GM18507 (cell line): ENCODE measurements at regions not wholly inside any gene's neighbourhood (a gene's known extent, or its start where the extent isn't known, plus 50 kb on each side); places are given as distances from the start of the nearest gene placed in this dataset.

Experiments used
- DNase-seq: peaks from one replicate; pipeline ENCODE4 v3.0.0; 2011; ENCODE audit warnings: low read depth; ENCODE audit not compliant: insufficient read length; ENCODE audit errors: extremely low spot score
- FAIRE-seq: peaks from 2 replicates; lab custom pipeline; 2011; peaks lifted over from hg19 to GRCh38; lab: Jason Lieb, UNC

DNA sequence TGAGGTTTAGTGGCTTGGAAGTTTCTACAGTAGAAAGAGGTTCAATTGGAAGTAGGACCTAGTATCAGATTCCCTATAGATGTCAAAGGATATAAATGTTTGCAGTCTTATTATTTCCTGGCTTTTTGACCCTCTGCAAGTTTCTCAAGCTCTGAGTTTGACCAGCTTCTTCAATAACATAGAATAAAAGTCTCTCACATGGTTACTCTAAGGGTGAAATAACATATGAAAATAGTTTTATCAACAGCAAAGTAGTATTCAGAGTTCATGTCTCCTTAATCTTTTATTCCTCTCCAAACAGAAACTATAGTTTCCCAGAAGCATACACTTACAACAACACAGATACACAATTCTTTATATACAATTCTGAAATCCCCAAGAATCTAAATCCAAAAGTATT lies 132.9 kb upstream of the RND3 start:
- FAIRE-seq (no peak), DNase-seq (no peak)

- DNase-seq (no peak), FAIRE-seq (no peak)
These were observed 132.3 kb upstream of the RND3 start for GRCh38 chr2:150619607-150620330.

DNA sequence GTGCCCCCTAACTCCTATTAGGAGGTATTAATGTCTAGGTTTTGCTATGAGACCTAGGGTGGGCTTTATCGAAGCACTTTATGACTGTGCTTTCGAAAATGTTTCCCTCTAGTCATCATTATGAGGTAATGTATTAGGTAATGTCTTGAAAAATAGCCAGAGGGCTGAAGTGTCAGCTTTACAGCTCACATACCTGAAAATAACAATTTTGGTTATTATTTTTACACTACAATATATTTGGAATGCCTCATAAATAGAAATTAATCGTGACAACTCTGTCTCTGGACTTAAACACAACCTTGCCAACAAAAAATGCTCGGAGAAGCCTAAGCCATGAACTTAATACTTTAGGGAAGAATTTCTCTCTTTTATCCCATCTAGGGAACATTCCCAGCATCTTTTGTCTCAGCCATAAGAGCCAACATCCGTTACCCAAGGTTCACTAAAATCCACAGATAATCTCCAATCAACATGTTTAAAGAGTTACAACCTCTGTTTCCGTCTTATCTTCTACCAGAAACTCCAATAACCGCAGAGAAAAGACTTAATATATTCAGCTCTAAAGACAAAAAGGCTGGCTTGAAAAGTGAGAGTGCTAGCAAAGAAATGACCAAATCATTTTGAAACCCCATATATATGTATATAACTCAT lies 130.9 kb upstream of the RND3 start:
- DNase-seq (no peak), FAIRE-seq (no peak)

DNA sequence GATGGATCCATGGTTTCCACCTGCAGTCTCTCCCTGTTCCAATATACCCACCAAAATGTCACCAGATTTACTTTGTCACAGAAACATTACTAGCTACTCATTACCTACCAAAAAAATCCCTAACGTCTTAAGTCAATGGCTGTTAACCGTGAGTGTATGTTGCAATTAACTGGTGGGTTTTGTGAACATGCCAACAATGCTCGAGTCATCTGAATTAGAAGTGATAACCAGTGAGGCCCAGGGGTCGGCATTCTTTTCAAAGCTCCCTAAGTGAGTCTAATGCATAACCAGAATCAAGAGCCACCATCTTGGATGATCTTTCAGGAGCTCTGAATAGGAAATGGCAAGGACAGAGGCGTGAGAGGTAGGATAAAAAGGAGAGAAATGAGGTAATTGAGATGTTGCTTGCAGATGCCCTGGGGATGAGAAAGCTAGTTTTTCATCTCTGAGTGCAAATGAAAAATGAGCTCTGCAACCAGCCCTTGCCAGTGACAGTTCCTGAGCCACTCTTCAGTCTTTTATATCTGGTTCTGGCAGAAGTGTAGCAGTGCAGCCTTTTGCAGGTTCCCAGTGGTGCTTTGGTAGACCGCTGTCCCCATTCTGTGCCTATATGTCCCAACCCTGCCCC lies 130.0 kb upstream of the RND3 start:
- DNase-seq = no peak
- FAIRE-seq = no peak

- DNase-seq (no peak), FAIRE-seq (no peak)
These were observed 125.7 kb upstream of the RND3 start for GRCh38 chr2:150612957-150613710.

GRCh38 chr2:150610670-150611279 lies 123.3 kb upstream of the RND3 start:
- DNase-seq (no peak), FAIRE-seq (no peak)

DNA sequence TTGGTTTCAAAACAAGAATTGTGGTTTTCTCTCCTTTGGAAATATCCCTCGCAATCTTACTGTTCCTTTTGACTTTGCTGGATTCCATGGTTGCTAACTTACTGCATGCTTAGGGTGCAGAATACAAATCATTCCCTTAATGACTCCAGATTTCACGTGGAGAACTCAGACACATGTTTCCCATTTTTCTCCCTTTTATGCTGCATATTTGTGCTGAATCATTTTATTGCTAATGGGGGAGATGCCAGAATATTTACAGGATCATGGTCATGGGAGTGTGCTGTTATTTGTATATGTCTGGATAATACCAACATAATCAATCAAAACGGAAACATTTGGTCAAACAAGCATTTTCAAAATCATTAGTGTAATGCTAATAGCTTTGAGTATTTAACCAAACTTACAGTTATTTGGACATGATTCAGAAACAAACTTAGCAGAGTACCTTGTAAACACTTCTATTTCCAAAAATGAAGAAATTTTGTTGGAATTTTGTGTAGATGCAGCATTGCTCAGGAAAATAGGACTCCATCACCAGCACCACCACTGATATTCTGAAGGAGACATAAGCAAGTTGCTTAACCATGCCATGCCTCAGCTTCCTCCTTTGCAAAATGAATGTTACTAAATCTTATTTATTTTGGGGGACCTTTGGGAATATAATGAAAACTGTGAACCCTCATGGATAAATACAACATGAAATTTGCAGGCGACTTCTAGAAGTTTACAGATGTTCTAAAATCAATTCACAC lies 122.5 kb upstream of the RND3 start:
- FAIRE-seq = no peak
- no peak for DNase-seq

GRCh38 chr2:150608341-150608740 lies 120.9 kb upstream of the RND3 start:
- DNase-seq = no peak

DNA sequence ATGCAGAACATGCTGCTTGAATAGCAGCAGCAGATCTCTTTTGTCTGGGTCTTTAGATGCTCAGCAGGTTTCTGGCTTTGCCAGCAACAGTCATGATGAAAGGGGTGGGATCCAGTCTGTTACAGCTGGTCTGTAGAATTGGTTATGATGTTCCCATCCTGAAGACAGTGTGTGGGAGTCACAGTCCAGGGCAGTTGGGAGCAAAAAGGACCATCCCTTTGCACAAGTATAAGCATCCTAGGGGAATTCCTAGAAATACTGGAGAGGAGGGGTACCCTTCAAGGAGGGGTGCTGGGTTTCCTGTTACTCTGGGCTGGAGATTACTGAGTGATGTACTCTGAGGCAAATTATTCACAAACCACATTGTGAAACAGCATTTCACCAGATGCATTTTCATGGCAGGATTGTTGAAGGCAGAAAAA lies 119.9 kb upstream of the RND3 start:
- FAIRE-seq = no peak

More at GRCh38 chr2:150608341-150608740, 120.9 kb upstream of the RND3 start:
- no peak for FAIRE-seq

GRCh38 chr2:150606380-150607060 lies 119.1 kb upstream of the RND3 start:
- no peak for FAIRE-seq
- DNase-seq = no peak

More for the DNA sequence above, 119.9 kb upstream of the RND3 start:
- DNase-seq = no peak

GRCh38 chr2:150605664-150606063 lies 118.2 kb upstream of the RND3 start:
- DNase-seq = no peak
- FAIRE-seq = no peak

GRCh38 chr2:150601280-150602038 lies 114.0 kb upstream of the RND3 start:
- FAIRE-seq = no peak
- DNase-seq = no peak

GRCh38 chr2:150599889-150600288 lies 112.4 kb upstream of the RND3 start:
- FAIRE-seq (no peak), DNase-seq (no peak)

DNA sequence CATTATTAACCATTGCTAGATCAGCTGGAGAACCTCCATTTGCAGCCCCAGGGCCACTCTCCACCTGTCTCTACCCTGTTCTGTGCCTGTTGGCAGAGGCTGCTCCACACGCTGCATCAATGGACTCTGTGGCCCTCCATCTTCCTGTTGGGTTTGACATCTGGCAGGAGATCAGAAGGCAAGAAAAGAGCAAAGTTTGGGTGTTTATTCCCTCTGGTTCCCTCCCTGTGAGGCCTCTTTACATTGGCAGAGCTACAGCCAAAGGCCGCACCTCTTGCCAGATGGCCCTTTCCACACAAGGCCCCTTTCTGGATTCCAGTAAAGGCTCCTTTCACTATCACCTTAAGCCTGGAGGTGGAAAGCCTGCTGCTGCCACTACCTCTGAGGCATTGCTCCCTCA lies 110.9 kb upstream of the RND3 start:
- DNase-seq = no peak
- no peak for FAIRE-seq

DNA sequence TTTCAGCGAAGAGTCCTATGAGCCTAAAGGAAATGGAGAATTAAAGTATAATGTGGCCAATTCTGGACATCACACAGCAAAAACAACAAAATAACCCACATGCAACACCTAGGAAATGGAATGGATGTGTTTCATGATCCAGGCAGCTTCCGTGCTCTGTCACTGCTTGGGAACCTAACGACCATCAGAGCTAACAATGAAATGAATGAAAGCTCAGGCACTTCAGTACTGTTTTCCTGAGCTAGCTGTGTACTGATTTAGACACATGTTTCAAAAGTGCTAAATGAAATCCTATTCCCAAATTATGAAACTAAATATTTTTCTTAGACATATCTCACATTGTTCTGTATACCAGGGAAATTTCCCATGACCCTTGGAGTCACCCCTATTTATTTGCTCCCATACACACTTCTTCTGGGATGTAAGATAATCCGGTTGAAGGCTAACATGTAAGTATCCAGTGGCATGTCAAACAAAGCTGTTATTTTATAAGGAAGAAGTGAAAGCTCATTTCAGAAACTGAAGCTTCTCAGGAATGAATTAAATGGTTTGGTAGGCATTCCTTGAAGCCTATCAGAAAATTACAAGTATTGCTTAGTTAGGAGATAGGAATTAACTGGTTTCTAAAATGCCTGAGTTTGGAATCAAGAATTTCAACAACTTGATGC lies 108.5 kb upstream of the RND3 start:
- no peak for FAIRE-seq
- DNase-seq = no peak

GRCh38 chr2:150594299-150594698 lies 106.8 kb upstream of the RND3 start:
- no peak for FAIRE-seq

DNA sequence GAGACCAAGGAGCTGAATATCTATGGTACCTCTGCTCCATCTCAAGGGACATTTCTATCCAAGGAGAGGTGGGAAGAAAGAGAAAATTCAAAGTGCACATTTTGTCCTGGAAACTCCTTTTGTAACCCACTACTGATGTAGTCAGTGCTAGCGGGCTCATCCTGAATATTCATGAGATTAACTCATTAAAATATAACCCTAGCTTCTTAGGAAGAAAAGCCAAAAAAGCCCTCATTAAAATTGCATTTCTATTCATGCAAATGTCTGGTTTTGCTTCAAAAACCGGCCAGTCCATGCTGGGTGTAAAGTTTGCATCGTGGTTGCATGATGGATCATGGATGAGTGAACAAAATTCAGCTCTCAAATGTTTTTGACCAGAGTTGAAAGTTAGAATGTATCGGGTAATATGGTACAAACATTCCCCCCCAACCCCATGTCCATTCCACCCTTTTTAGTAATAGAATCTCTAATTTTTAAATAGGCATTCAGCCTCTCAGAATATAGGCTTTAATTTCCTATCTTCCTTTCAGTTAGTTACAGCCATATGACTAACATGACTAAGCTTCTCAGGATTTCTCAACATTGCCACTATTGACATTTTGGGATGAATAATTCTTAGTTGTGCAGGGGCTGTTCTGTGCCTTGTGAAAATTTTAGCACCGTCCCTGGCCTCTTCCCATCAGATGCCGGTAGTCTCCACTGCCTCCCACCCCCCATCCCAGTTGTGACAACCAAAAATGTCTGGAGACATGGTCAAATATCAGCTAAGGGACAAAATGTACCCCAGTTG lies 104.2 kb upstream of the RND3 start:
- DNase-seq (no peak), FAIRE-seq (no peak)

More at GRCh38 chr2:150594299-150594698, 106.8 kb upstream of the RND3 start:
- DNase-seq = no peak
